Epithelial cell of esophagus (primary cell): ENCODE measurements at regions not wholly inside any gene's neighbourhood (a gene's known extent, or its start where the extent isn't known, plus 50 kb on each side); places are given as distances from the start of the nearest gene placed in this dataset.
"Not testable (repeated sequence)": the region's sequence is repeated elsewhere in the genome, so short reads cannot be mapped to it uniquely, and the experiment has no call there.

Experiments
- DNase-seq: peaks from one replicate; pipeline ENCODE4 v3.0.0; 2010; ENCODE audit warnings: low read depth
- H3K4me3 ChIP-seq: 2 replicates; pipeline ENCODE4 v1.5.1; 2011; ENCODE audit warnings: mild to moderate bottlenecking, low read length, control low read depth
- TF ChIP-seq, protein P1 (sequence below): IDR thresholded peaks from 2 replicates; pipeline ENCODE4 v1.5.1; 2011; ENCODE audit warnings: low read depth, mild to moderate bottlenecking, low read length, control low read depth, inconsistent platforms; ENCODE audit not compliant: insufficient read depth; ENCODE audit errors: missing control alignments

DNA sequence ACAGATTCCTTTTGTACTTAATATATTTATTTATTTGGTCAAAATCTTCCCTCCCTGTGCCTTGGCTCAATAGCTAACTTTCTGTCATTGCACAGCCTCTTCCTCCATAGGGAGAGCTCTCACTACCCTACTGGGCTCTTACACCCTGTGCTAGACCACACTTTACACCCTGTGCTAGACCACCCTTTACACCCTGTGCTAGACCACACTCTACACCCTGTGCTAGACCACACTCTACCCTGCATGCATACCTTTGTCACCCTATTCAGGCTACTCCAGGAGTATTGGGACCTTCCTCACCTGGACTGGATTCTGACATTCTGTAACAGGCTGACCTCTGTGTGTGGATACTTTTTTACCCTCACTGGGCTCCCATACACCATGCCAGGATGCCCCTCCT lies 298.5 kb upstream of the TPK1 start:
- TF ChIP-seq, protein P1, sequence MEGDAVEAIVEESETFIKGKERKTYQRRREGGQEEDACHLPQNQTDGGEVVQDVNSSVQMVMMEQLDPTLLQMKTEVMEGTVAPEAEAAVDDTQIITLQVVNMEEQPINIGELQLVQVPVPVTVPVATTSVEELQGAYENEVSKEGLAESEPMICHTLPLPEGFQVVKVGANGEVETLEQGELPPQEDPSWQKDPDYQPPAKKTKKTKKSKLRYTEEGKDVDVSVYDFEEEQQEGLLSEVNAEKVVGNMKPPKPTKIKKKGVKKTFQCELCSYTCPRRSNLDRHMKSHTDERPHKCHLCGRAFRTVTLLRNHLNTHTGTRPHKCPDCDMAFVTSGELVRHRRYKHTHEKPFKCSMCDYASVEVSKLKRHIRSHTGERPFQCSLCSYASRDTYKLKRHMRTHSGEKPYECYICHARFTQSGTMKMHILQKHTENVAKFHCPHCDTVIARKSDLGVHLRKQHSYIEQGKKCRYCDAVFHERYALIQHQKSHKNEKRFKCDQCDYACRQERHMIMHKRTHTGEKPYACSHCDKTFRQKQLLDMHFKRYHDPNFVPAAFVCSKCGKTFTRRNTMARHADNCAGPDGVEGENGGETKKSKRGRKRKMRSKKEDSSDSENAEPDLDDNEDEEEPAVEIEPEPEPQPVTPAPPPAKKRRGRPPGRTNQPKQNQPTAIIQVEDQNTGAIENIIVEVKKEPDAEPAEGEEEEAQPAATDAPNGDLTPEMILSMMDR, result no peak
- H3K4me3 ChIP-seq, result no peak overlapping the region
- no peak for DNase-seq

DNA sequence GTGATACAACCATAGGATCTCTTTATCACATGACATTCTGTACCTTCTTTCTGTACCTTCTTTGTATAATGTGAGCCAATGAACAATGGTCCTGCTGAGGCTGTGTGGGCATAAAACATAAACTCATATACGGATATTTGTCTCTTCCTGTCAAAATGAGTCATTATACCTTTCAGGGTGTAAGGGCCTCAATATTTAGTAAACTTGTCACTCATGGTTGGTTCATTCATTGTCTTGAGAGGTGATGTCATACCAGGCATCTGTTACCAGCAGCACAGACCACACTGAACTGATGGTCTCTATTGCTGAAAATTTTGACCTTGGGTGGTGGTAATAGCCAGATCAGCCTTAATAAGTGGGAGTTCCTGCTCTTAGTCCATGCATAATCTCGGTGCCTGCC lies 287.6 kb upstream of the TPK1 start:
- DNase-seq, result peak; percentile 74
- no peak overlapping the region for H3K4me3 ChIP-seq
- TF ChIP-seq, protein P1, result no peak

DNA sequence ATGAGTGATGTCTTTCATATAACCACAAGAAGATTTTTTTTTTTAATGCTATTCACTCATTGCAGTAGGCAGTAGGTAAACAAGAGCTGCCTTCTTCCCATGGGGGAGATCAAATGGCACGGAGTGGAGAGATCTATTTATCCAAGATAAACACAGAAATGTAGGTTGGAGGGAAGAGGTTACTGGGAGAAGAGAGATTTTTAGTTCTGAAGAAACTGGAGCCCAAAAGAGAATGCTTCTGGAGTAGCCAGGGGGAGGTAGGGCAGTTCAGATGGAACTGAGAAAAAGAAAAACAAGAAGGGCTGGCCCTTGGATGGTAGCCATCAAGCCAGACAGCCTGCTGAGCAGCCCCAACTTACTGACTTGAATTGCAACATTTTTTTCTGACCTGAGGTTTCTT lies 270.1 kb upstream of the TPK1 start:
- DNase-seq, result peak; percentile 75
- TF ChIP-seq, protein P1, result no peak
- peak overlapping the region; percentile 29 for H3K4me3 ChIP-seq

DNA sequence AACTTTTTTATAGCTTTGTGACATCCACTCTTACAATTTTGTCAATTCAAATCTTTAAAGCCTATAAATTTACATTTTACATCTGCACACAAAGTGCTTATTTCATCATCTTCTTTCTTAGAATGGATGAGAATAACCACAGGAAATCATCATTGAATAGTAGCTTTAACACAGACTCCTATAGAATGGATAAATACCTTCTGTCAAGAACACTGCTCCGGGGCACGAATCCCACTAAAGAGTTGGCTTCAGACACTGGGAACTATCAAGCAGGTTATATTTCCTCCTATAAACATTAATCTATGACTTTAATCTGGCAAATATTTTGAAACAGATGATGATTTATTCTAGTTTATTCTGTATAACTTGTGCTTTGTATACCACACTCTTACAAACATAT lies 269.7 kb upstream of the TPK1 start:
- DNase-seq, result no peak
- TF ChIP-seq, protein P1, result no peak
- no peak overlapping the region for H3K4me3 ChIP-seq

DNA sequence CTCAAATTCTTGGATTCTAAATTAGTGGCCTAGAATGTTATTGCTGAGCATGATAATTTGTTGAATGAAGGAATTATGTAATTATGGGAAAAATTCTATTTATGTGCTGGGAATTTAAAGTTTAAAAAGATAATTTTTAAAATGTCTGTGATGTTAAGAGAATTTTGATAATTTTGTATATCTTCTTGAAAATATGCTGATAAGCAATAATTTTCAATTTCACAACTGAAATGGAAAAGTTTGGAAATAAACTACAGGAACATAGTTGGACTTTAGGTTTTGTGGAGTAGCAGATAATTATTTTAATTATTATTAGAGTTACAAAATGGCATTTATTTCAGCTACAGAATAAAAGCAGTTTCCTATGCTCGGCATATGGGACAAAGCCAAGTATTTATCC lies 268.5 kb upstream of the TPK1 start:
- TF ChIP-seq, protein P1, result no peak
- H3K4me3 ChIP-seq, result no peak overlapping the region
- DNase-seq, result no peak

DNA sequence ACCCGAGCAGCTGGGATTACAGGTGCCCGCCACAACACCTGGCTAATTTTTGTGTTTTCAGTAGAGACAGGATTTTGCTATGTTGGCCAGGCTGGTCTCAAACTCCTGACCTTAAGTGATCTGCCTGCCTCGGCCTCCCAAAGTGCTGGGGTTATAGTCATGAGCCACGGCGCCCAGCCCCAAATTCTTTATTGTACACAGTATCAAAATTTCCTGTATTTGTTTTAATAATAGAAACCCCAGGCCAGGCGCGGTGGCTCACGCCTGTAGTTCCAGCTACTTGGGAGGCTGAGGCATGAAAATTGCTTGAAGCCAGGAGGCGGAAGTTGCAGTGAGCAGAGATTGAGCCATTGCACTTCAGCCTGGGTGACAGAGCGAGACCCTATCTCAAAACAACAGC lies 266.3 kb upstream of the TPK1 start:
- H3K4me3 ChIP-seq, DNase-seq: not testable (repeated sequence)

DNA sequence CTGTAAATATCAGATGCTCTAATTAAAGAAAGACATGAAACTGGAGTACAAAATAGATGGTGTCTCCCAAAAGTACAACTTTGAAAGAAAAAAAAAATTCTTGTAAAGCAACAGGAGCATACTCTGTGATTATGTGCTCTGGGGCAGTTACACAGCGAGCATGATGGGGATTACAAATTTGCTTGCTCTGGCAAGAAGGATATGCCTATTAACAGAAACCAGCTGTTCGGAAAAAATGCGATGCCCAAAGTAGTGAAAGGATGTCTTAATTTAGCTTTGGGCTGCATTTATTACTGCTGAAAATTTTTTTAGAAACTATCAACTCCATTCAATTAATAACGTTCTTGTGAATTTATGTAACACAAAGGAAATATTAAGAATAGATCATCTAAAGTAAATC lies 256.9 kb upstream of the TPK1 start:
- H3K4me3 ChIP-seq, result no peak overlapping the region
- TF ChIP-seq, protein P1, result no peak
- no peak for DNase-seq

DNA sequence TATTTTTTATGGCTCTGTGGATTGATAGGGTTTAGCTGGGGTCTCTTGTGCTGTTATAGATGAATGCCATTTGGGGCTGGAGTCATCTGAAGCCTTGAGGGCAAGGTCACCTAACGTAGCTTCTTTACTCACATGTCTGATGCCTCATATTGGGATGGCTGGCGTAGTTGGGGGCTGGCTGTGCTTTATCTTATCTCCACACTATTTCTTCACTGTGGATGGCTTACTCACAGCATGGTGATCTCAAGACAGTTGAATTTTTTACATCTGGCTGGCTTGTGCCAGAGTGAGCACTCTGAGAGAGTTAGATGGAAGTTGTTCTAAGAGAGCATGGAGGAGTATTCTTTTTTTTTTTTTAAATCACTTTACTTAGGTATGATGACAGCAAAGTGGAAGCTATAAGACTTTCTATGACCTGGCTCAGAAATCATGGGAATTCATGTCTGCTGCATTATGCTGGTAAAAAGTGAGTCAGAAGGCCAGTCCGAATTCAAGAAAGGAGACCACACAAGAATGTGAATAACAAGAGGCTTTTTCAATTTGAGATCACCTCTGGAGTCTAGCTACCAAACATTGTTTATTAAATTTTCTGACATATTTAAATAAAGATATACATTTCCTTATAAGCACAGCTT lies 252.4 kb upstream of the TPK1 start:
- TF ChIP-seq, protein P1, result no peak
- peak; percentile 24 for DNase-seq
- no peak overlapping the region for H3K4me3 ChIP-seq
